CD4-positive, CD25-positive, alpha-beta regulatory T cell (primary cell): ENCODE measurements at regions not wholly inside any gene's neighbourhood (a gene's known extent, or its start where the extent isn't known, plus 50 kb on each side); places are given as distances from the start of the nearest gene placed in this dataset.
A peak's percentile ranks its signal among the peaks of the same experiment; 100 is the strongest.

Source experiments
- ATAC-seq, 2 donors: fragments of 150-1000 bp; cut with Tn5 transposase; one replicate each; pipeline ENCODE4 v1.10.0; 2021; ENCODE audit warnings: low read depth in 2 of 2, moderate number of reproducible peaks in 2 of 2, moderate library complexity in 1 of 2
- DNase-seq, 3 donors: peaks; one replicate each; pipeline versions ENCODE4 v3.0.0 to v3.0.0-alpha.2; 2012 to 2022; ENCODE audit warnings: mixed read lengths in 1 of 3
- H3K27ac ChIP-seq: one replicate; pipeline ENCODE4 v1.7.0; 2013; ENCODE audit warnings: mild to moderate bottlenecking, low read length; ENCODE audit not compliant: insufficient read depth, poor library complexity, severe bottlenecking
- H3K27me3 ChIP-seq: one replicate; pipeline ENCODE4 v1.7.0; 2013; ENCODE audit warnings: low read length; ENCODE audit not compliant: control insufficient read depth, insufficient read depth
- H3K36me3 ChIP-seq: one replicate; pipeline ENCODE4 v1.7.0; 2013; ENCODE audit warnings: mild to moderate bottlenecking, low read length, moderate library complexity; ENCODE audit not compliant: control insufficient read depth, insufficient read depth
- H3K4me1 ChIP-seq: 2 replicates; pipeline ENCODE4 v1.7.0; 2013; ENCODE audit warnings: mild to moderate bottlenecking, low read length; ENCODE audit not compliant: insufficient read depth, control insufficient read depth, poor library complexity, severe bottlenecking
- H3K4me3 ChIP-seq: one replicate; pipeline ENCODE4 v1.7.0; 2013; ENCODE audit warnings: low read depth, mild to moderate bottlenecking, low read length, moderate library complexity
- H3K9me3 ChIP-seq, 2 experiments: 1 replicate in 1 of 2; 2 replicates in 1 of 2; pipeline ENCODE4 v1.7.0; 2013; ENCODE audit warnings: low read length in 2 of 2, mild to moderate bottlenecking in 1 of 2, moderate library complexity in 1 of 2; ENCODE audit not compliant: control insufficient read depth in 2 of 2
- H3K27ac Mint-ChIP-seq, 3 donors: one replicate each; pipeline ENCODE4 v1.8.0; 2020 to 2022; ENCODE audit warnings: mild to moderate bottlenecking in 3 of 3, mixed read lengths in 3 of 3, moderate library complexity in 2 of 3
- H3K27me3 Mint-ChIP-seq: one replicate; pipeline ENCODE4 v1.8.0; 2022; ENCODE audit warnings: mild to moderate bottlenecking, mixed read lengths
- H3K36me3 Mint-ChIP-seq: one replicate; pipeline ENCODE4 v1.8.0; 2020; ENCODE audit warnings: mixed read lengths
- H3K4me1 Mint-ChIP-seq, 4 donors: one replicate each; pipeline ENCODE4 v1.8.0; 2020 to 2022; ENCODE audit warnings: mixed read lengths in 4 of 4, mild to moderate bottlenecking in 1 of 4
- H3K4me3 Mint-ChIP-seq, 4 donors: one replicate each; pipeline ENCODE4 v1.8.0; 2020 to 2022; ENCODE audit warnings: mild to moderate bottlenecking in 4 of 4, mixed read lengths in 4 of 4, moderate library complexity in 3 of 4
- H3K9me3 Mint-ChIP-seq, 7 donors: one replicate each; pipeline ENCODE4 v1.8.0; 2020 to 2022; ENCODE audit warnings: mixed read lengths in 7 of 7, mild to moderate bottlenecking in 3 of 7, moderate library complexity in 2 of 7

GRCh38 chr2:139990646-139991335, 1210.6 kb upstream of the NXPH2 start:
- H3K9me3 ChIP-seq: peaks cover 0 to 11% of the 10 kb centered on the region in 2 experiments
- H3K27ac Mint-ChIP-seq: no peak overlapping the region
- no peak overlapping the region for H3K4me3 Mint-ChIP-seq
- DNase-seq (no peak), ATAC-seq (no peak)
- H3K4me1 Mint-ChIP-seq: peaks cover 0 to 5% (median 0%) of the 10 kb centered on the region in 4 donors
- H3K4me1 ChIP-seq: no peaks in the 10 kb centered on the region
- peaks cover 7 to 20% (median 15%) of the 10 kb centered on the region in 7 donors for H3K9me3 Mint-ChIP-seq
- H3K36me3 Mint-ChIP-seq: no peaks in the 10 kb centered on the region
- no peaks in the 10 kb centered on the region for H3K27me3 Mint-ChIP-seq
- H3K27me3 ChIP-seq: no peaks in the 10 kb centered on the region
- H3K36me3 ChIP-seq: no peaks in the 10 kb centered on the region
- H3K27ac ChIP-seq: no peak overlapping the region
- H3K4me3 ChIP-seq: no peak overlapping the region

DNA sequence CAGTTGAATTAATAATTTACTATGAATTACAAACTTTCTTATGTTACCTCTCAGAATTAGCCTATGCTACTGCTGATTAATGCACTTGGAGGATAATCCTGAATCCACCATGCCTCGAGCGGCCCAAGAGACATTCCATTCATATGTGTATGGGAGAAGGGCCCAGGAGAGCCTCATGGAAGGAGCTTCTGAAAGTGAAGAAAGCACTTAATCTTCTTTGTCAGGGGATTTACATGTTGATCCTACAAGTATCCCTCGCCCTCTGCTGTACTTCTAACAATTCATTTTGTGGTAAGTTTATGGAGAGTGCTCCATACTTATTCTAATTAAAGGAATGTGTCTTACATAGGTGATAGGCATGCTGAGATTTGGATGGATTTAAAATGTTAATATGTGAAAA, 1189.1 kb upstream of the NXPH2 start:
- H3K9me3 Mint-ChIP-seq: peaks cover 2 to 23% (median 13%) of the 10 kb centered on the region in 7 donors
- no peak for DNase-seq
- no peaks in the 10 kb centered on the region for H3K36me3 Mint-ChIP-seq
- no peak overlapping the region for H3K4me3 ChIP-seq
- no peaks in the 10 kb centered on the region for H3K4me1 ChIP-seq
- no peaks in the 10 kb centered on the region for H3K27me3 ChIP-seq
- no peaks in the 10 kb centered on the region for H3K36me3 ChIP-seq
- no peak overlapping the region for H3K27ac ChIP-seq
- H3K4me1 Mint-ChIP-seq: no peaks in the 10 kb centered on the region
- H3K27ac Mint-ChIP-seq: no peak overlapping the region
- peaks cover 4 to 13% of the 10 kb centered on the region in 2 experiments for H3K9me3 ChIP-seq
- H3K27me3 Mint-ChIP-seq: no peaks in the 10 kb centered on the region
- no peak for ATAC-seq
- H3K4me3 Mint-ChIP-seq: peak overlapping the region in 1 of 4 donors; percentile 51

DNA sequence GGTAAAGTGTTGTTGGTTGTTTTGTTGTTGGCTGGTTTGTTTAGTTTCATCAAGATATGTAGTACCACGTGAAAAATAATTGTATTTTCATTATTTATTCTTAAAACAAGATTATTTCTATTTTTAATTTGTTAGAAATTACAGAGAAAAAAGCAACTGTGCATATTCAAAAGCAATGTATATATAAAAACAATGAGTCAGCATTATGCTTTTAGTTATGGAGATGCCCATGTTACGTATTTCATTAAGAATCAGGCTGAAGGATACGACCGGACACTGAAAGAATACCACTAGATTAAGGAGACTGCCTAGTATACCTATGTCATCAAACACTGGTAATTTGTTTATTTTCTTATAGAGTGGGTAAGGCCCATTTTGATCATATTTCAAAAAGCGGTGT, 1188.4 kb upstream of the NXPH2 start:
- Mint-ChIP-seq H3K27ac (no peak overlapping the region), H3K9me3 (peaks cover 0 to 21% (median 9%) of the 10 kb centered on the region in 7 donors), H3K27me3 (no peaks in the 10 kb centered on the region), H3K4me3 (no peak overlapping the region), H3K36me3 (no peaks in the 10 kb centered on the region), H3K4me1 (no peaks in the 10 kb centered on the region)
- H3K9me3 ChIP-seq: peaks cover 4 to 13% of the 10 kb centered on the region in 2 experiments
- no peak overlapping the region for H3K27ac ChIP-seq
- H3K4me3 ChIP-seq: no peak overlapping the region
- no peaks in the 10 kb centered on the region for H3K4me1 ChIP-seq
- ATAC-seq: no peak
- H3K27me3 ChIP-seq: no peaks in the 10 kb centered on the region
- no peak for DNase-seq
- H3K36me3 ChIP-seq: no peaks in the 10 kb centered on the region

DNA sequence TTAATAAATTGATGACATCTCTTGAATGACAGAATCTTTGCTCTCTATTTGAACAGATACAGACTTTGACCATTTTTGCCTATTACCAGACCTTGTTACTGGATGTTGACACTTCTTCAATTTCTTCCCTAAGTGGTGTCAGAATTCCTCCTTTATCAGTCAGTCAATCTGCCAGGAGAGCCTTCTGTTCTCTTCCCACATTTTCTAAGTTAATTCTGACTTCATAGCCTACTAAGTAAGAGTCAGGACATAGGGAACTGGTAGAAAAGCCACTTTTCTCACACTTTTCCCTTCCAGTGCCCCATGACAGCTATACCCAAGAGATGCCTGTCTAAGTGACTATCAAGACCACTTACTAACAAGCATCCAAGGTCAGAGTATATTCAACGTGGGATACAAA, 1187.5 kb upstream of the NXPH2 start:
- Mint-ChIP-seq H3K36me3 (no peaks in the 10 kb centered on the region), H3K27ac (no peak overlapping the region), H3K4me1 (no peaks in the 10 kb centered on the region), H3K4me3 (no peak overlapping the region), H3K27me3 (no peaks in the 10 kb centered on the region), H3K9me3 (peaks cover 0 to 21% (median 2%) of the 10 kb centered on the region in 7 donors)
- ATAC-seq: no peak
- DNase-seq: no peak
- Histone ChIP-seq H3K9me3 (peaks cover under 1 to 19% of the 10 kb centered on the region in 2 experiments), H3K36me3 (no peaks in the 10 kb centered on the region), H3K4me3 (no peak overlapping the region), H3K27ac (no peak overlapping the region), H3K4me1 (no peaks in the 10 kb centered on the region), H3K27me3 (no peaks in the 10 kb centered on the region)

DNA sequence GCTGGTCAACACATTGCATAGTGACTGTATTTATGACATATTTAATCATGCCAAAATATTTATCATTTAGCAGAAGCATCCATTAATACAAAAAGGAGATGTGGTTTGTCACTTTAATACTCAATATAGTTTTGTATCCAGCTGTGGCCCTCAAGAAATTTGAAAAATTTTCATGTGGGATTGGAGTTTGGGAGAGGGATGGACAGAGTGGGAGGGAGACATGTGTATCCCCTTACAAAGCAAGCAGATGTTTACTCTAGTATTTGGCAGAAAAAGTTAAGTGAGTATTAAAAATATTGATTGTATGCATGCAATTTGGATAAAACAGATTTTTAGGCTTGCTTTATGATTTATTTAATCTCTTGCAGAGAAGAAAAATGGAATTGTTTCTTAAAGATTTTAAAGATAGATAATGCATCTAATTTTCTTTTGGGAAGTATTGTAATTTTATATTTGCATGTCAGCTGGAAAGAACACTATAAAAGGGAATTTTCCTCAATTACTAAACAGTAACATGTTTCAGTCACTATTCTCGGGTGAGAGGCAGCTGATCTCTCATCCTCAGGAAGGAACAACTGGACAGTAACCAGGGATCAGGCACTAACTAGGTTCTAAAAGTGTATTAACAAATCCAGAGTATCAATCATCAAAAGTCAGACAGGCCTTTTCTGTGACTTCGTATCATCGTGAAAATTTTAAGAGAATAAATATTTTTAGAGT, 1184.7 kb upstream of the NXPH2 start:
- H3K4me3 ChIP-seq: no peak overlapping the region
- no peaks in the 10 kb centered on the region for H3K27me3 Mint-ChIP-seq
- peaks cover 0 to 6% of the 10 kb centered on the region in 2 experiments for H3K9me3 ChIP-seq
- ATAC-seq (no peak), DNase-seq (no peak)
- no peaks in the 10 kb centered on the region for H3K27me3 ChIP-seq
- H3K36me3 Mint-ChIP-seq: no peaks in the 10 kb centered on the region
- no peaks in the 10 kb centered on the region for H3K4me1 Mint-ChIP-seq
- peaks cover 0 to 14% (median 2%) of the 10 kb centered on the region in 7 donors for H3K9me3 Mint-ChIP-seq
- H3K27ac Mint-ChIP-seq: no peak overlapping the region
- H3K4me1 ChIP-seq: no peaks in the 10 kb centered on the region
- H3K27ac ChIP-seq: no peak overlapping the region
- H3K36me3 ChIP-seq: no peaks in the 10 kb centered on the region
- no peak overlapping the region for H3K4me3 Mint-ChIP-seq

DNA sequence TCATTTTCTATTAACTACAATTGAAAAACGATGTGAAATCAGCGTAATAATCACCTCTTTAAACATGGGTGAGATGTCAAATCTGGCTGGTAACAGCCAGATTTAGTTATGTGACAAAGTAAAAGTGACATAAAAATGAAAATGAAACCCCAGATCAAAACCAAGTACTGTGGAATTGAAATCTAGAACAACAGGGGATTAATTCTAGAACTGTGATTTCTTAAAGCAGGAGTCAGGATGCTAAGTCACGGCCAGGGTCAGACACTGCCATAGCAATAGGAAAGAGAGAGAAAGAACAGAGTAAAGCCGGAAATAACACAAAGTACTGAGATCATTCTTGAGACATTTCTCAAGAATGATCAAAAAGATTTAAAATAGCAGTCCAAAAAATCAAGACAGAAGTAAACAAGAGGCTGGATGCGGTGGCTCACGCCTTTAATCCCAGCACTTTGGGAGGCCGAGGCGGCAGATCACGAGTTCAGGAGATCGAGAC, 1183.7 kb upstream of the NXPH2 start:
- DNase-seq (no peak), ATAC-seq (no peak)
- Mint-ChIP-seq H3K27ac (no peak overlapping the region), H3K9me3 (peaks cover 0 to 12% (median 2%) of the 10 kb centered on the region in 7 donors), H3K4me3 (peak overlapping the region in 1 of 4 donors; percentile 27), H3K27me3 (no peaks in the 10 kb centered on the region), H3K4me1 (no peaks in the 10 kb centered on the region), H3K36me3 (no peaks in the 10 kb centered on the region)
- Histone ChIP-seq H3K27me3 (no peaks in the 10 kb centered on the region), H3K4me3 (no peak overlapping the region), H3K9me3 (peaks cover 2 to 6% of the 10 kb centered on the region in 2 experiments), H3K27ac (no peak overlapping the region), H3K36me3 (no peaks in the 10 kb centered on the region), H3K4me1 (no peaks in the 10 kb centered on the region)

GRCh38 chr2:139949242-139949972, 1169.2 kb upstream of the NXPH2 start:
- Mint-ChIP-seq H3K27ac (no peak overlapping the region), H3K36me3 (no peaks in the 10 kb centered on the region), H3K4me3 (no peak overlapping the region), H3K4me1 (no peaks in the 10 kb centered on the region), H3K9me3 (peaks cover 2 to 18% (median 6%) of the 10 kb centered on the region in 7 donors), H3K27me3 (no peaks in the 10 kb centered on the region)
- H3K27me3 ChIP-seq: no peaks in the 10 kb centered on the region
- H3K36me3 ChIP-seq: no peaks in the 10 kb centered on the region
- no peaks in the 10 kb centered on the region for H3K4me1 ChIP-seq
- no peak overlapping the region for H3K27ac ChIP-seq
- peaks cover 4 to 6% of the 10 kb centered on the region in 2 experiments for H3K9me3 ChIP-seq
- H3K4me3 ChIP-seq: no peak overlapping the region
- ATAC-seq: no peak
- DNase-seq: no peak
